ENCODE measurements at regions not wholly inside any gene's neighbourhood (a gene's known extent, or its start where the extent isn't known, plus 50 kb on each side); places are given as distances from the start of the nearest gene placed in this dataset.

GRCh38 chr2:220396287-220396686, 768.9 kb downstream of the SLC4A3 start:
- H3K4me3 ChIP-seq (ENCODE audit: low read depth, low read length): no peak overlapping the region
- no peak for TF ChIP-seq CTCF (IDR thresholded peaks at IDR 0.05; ENCODE audit: borderline replicate concordance, insufficient read depth, low read depth, low read length)

GRCh38 chr2:220410296-220410695, 782.9 kb downstream of the SLC4A3 start:
- TF ChIP-seq CTCF (IDR thresholded peaks at IDR 0.05; ENCODE audit: borderline replicate concordance, insufficient read depth, low read depth, low read length): no peak
- no peak overlapping the region for H3K4me3 ChIP-seq (ENCODE audit: low read depth, low read length)

- H3K4me3 ChIP-seq (ENCODE audit: low read depth, low read length): no peak overlapping the region
- TF ChIP-seq CTCF (IDR thresholded peaks at IDR 0.05; ENCODE audit: borderline replicate concordance, insufficient read depth, low read depth, low read length): no peak
Observed at GRCh38 chr2:220417503-220417902, 790.1 kb downstream of the SLC4A3 start.

GRCh38 chr2:220419647-220420046, 792.2 kb downstream of the SLC4A3 start:
- H3K4me3 ChIP-seq (ENCODE audit: low read depth, low read length): no peak overlapping the region
- TF ChIP-seq CTCF (IDR thresholded peaks at IDR 0.05; ENCODE audit: borderline replicate concordance, insufficient read depth, low read depth, low read length): no peak

GRCh38 chr2:220420820-220421219, 793.4 kb downstream of the SLC4A3 start:
- no peak for TF ChIP-seq CTCF (IDR thresholded peaks at IDR 0.05; ENCODE audit: borderline replicate concordance, insufficient read depth, low read depth, low read length)
- H3K4me3 ChIP-seq (ENCODE audit: low read depth, low read length): no peak overlapping the region

GRCh38 chr2:220422676-220423075, 795.2 kb downstream of the SLC4A3 start:
- TF ChIP-seq CTCF (IDR thresholded peaks at IDR 0.05; ENCODE audit: borderline replicate concordance, insufficient read depth, low read depth, low read length): no peak
- no peak overlapping the region for H3K4me3 ChIP-seq (ENCODE audit: low read depth, low read length)

- H3K4me3 ChIP-seq (ENCODE audit: low read depth, low read length): no peak overlapping the region
- TF ChIP-seq CTCF (IDR thresholded peaks at IDR 0.05; ENCODE audit: borderline replicate concordance, insufficient read depth, low read depth, low read length): no peak
Observed at GRCh38 chr2:220424561-220424960, 797.1 kb downstream of the SLC4A3 start.

Measured in GM12875 (cell line).